MM.1S (cell line): ENCODE measurements at regions not wholly inside any gene's neighbourhood (a gene's known extent, or its start where the extent isn't known, plus 50 kb on each side); places are given as distances from the start of the nearest gene placed in this dataset.

Experiments used
- DNase-seq: peaks from one replicate; pipeline ENCODE4 v3.0.0-alpha.2; 2015
- H2AFZ ChIP-seq: fragments of 300-600 bp; sonication (generic); 2 replicates; pipeline ENCODE4 v1.6.0; 2016; ENCODE audit warnings: antibody characterized with exemption, low read length
- H3F3A ChIP-seq: fragments of 300-600 bp; sonication (generic); 2 replicates; pipeline ENCODE4 v1.6.1; 2016; ENCODE audit warnings: mild to moderate bottlenecking, antibody characterized with exemption, low read length, moderate library complexity, mixed read lengths; ENCODE audit not compliant: insufficient read depth
- H3K27ac ChIP-seq: fragments of 300-600 bp; sonication (generic); 2 replicates; pipeline ENCODE4 v1.5.1; 2016; ENCODE audit warnings: mild to moderate bottlenecking, low read length
- H3K27me3 ChIP-seq: fragments of 300-600 bp; sonication (generic); replicated peaks from 2 replicates; pipeline ENCODE4 v1.6.0; 2016; ENCODE audit warnings: low read length; ENCODE audit not compliant: insufficient read depth
- H3K36me3 ChIP-seq: fragments of 300-600 bp; sonication (generic); replicated peaks from 2 replicates; pipeline ENCODE4 v1.6.1; 2016; ENCODE audit warnings: mild to moderate bottlenecking, low read length, mixed read lengths; ENCODE audit not compliant: insufficient read depth
- H3K4me1 ChIP-seq: fragments of 300-600 bp; sonication (generic); 2 replicates; pipeline ENCODE4 v1.6.1; 2016; ENCODE audit warnings: low read length, mixed read lengths
- H3K4me2 ChIP-seq: fragments of 300-600 bp; sonication (generic); 2 replicates; pipeline ENCODE4 v1.6.0; 2016; ENCODE audit warnings: low read depth, low read length
- H3K4me3 ChIP-seq: fragments of 300-600 bp; sonication (generic); 2 replicates; pipeline ENCODE4 v1.5.1; 2016; ENCODE audit warnings: low read length, mixed read lengths
- H3K79me2 ChIP-seq: fragments of 300-600 bp; sonication (generic); 2 replicates; pipeline ENCODE4 v1.6.1; 2016; ENCODE audit warnings: mixed run types, low read length, mixed read lengths
- H3K9ac ChIP-seq: fragments of 300-600 bp; sonication (generic); 2 replicates; pipeline ENCODE4 v1.6.1; 2016; ENCODE audit warnings: low read length, mixed read lengths
- H3K9me2 ChIP-seq: fragments of 300-600 bp; sonication (generic); replicated peaks from 2 replicates; pipeline ENCODE4 v1.6.1; 2016; ENCODE audit warnings: mild to moderate bottlenecking, low read length, mixed read lengths; ENCODE audit not compliant: insufficient read depth
- H3K9me3 ChIP-seq: fragments of 300-600 bp; sonication (generic); replicated peaks from 2 replicates; pipeline ENCODE4 v1.6.1; 2016; ENCODE audit warnings: mild to moderate bottlenecking, low read length, mixed read lengths; ENCODE audit not compliant: insufficient read depth
- H4K20me1 ChIP-seq: fragments of 300-600 bp; sonication (generic); 2 replicates; pipeline ENCODE4 v1.6.1; 2016; ENCODE audit warnings: mild to moderate bottlenecking, low read length, moderate library complexity, mixed read lengths; ENCODE audit not compliant: insufficient read depth
- EZH2 ChIP-seq: fragments of 300-600 bp; sonication (generic); optimal IDR thresholded peaks from 2 replicates; pipeline ENCODE3; 2017; ENCODE audit warnings: low read depth, mild to moderate bottlenecking, antibody characterized with exemption, low read length, mixed read lengths
- EZH2phosphoT487 ChIP-seq: fragments of 300-600 bp; sonication (generic); IDR thresholded peaks from 2 replicates; pipeline ENCODE4 v1.6.1; 2018; ENCODE audit warnings: antibody characterized with exemption, low read length
- TF ChIP-seq, protein P1 (sequence below): fragments of 300-600 bp; sonication (generic); IDR thresholded peaks from 2 replicates; pipeline ENCODE4 v1.5.1; 2016; ENCODE audit warnings: antibody characterized with exemption, low read length, mixed read lengths

DNA sequence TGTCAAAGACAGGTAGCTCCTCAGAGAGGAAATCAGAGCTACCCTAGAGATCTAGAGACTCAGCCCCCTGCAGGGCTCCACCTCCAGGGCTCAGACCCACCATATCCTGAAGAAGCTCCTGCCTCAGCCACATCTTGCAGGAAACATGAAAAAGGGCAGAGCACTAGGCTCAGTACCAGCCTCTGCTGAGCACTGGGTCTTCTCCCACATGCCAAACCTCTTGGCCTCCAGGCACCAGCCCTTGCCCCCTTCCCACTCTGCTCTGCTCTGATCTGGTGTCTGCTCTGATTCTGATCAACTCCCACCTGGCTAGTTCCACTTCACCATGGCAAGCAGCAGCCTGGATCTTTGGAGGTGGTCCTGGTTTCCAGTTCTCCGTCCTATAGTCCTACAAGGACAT is 114.3 kb upstream of the SLC66A3 start:
- no peak overlapping the region for H3K4me2 ChIP-seq
- DNase-seq, result no peak

DNA sequence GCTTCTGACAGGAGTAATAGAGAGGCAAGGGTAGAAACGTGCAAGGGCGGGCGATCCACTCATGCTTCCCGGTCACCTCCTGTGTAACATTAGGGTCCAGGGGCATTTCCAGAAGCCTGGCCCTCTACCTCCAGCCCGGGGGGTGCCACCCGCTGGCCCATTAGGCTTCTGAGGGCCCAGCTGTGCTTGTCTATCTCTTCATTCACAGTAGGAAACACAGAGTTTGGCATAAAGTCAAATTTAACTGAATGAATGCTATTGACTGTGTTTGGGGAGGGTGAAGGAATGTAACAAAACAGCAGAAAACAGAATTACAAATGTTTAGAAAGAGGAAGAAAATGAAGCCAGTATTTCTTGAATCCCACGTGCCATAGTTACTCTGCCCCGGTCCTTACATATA is 112.4 kb upstream of the SLC66A3 start:
- Histone ChIP-seq H3K9me2 (no peaks in the 10 kb centered on the region), H3K27ac (no peak overlapping the region), H4K20me1 (no peaks in the 10 kb centered on the region), H3K36me3 (no peaks in the 10 kb centered on the region), H3K9me3 (no peaks in the 10 kb centered on the region), H3K79me2 (no peaks in the 10 kb centered on the region), H2AFZ (no peak overlapping the region), H3K27me3 (no peaks in the 10 kb centered on the region), H3F3A (no peaks in the 10 kb centered on the region), H3K4me2 (no peak overlapping the region), H3K4me3 (no peak overlapping the region), H3K9ac (no peak overlapping the region), H3K4me1 (no peaks in the 10 kb centered on the region)
- no peak for TF ChIP-seq EZH2phosphoT487
- no peak for DNase-seq

More for the DNA sequence above, 114.3 kb upstream of the SLC66A3 start:
- H3K9ac ChIP-seq, result no peak overlapping the region
- no peaks in the 10 kb centered on the region for H3K9me2 ChIP-seq
- H3K27ac ChIP-seq, result no peak overlapping the region
- no peaks in the 10 kb centered on the region for H4K20me1 ChIP-seq
- H3K79me2 ChIP-seq, result no peaks in the 10 kb centered on the region
- TF ChIP-seq, protein P1, sequence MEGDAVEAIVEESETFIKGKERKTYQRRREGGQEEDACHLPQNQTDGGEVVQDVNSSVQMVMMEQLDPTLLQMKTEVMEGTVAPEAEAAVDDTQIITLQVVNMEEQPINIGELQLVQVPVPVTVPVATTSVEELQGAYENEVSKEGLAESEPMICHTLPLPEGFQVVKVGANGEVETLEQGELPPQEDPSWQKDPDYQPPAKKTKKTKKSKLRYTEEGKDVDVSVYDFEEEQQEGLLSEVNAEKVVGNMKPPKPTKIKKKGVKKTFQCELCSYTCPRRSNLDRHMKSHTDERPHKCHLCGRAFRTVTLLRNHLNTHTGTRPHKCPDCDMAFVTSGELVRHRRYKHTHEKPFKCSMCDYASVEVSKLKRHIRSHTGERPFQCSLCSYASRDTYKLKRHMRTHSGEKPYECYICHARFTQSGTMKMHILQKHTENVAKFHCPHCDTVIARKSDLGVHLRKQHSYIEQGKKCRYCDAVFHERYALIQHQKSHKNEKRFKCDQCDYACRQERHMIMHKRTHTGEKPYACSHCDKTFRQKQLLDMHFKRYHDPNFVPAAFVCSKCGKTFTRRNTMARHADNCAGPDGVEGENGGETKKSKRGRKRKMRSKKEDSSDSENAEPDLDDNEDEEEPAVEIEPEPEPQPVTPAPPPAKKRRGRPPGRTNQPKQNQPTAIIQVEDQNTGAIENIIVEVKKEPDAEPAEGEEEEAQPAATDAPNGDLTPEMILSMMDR, result no peak
- no peaks in the 10 kb centered on the region for H3K27me3 ChIP-seq
- no peak overlapping the region for H2AFZ ChIP-seq
- H3K4me1 ChIP-seq, result no peaks in the 10 kb centered on the region
- no peak overlapping the region for H3K4me3 ChIP-seq
- H3K36me3 ChIP-seq, result no peaks in the 10 kb centered on the region
- H3K9me3 ChIP-seq, result no peaks in the 10 kb centered on the region
- no peaks in the 10 kb centered on the region for H3F3A ChIP-seq

DNA sequence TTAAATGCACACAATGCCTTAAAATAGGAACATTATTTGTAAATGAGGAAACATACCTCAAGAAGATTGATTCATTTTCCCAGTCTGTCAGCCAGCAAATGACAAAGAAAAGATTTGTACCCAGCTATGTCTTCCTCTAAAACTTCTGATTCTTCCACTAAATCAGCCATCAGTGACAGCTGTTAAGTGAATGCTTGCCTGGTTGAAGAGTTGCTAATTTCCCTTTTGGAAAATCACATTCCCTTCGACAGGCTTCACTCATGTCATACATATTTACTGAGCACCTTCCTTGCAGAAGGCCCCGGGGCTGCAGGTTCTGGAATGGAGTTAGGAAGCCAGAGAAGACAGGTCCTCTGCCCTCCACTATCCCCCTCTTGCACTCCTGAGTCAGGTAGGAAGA is 112.0 kb upstream of the SLC66A3 start:
- H3F3A ChIP-seq, result no peaks in the 10 kb centered on the region
- no peak for TF ChIP-seq EZH2phosphoT487
- no peak for TF ChIP-seq EZH2
- TF ChIP-seq, protein P1, result no peak
- H3K4me1 ChIP-seq, result no peaks in the 10 kb centered on the region
- H3K36me3 ChIP-seq, result no peaks in the 10 kb centered on the region
- no peaks in the 10 kb centered on the region for H3K79me2 ChIP-seq
- no peak for DNase-seq
- H3K4me3 ChIP-seq, result no peak overlapping the region
- no peak overlapping the region for H3K4me2 ChIP-seq
- no peak overlapping the region for H3K9ac ChIP-seq
- no peak overlapping the region for H2AFZ ChIP-seq
- no peaks in the 10 kb centered on the region for H3K9me3 ChIP-seq
- no peaks in the 10 kb centered on the region for H3K27me3 ChIP-seq
- no peaks in the 10 kb centered on the region for H3K9me2 ChIP-seq
- H3K27ac ChIP-seq, result no peak overlapping the region
- no peaks in the 10 kb centered on the region for H4K20me1 ChIP-seq

DNA sequence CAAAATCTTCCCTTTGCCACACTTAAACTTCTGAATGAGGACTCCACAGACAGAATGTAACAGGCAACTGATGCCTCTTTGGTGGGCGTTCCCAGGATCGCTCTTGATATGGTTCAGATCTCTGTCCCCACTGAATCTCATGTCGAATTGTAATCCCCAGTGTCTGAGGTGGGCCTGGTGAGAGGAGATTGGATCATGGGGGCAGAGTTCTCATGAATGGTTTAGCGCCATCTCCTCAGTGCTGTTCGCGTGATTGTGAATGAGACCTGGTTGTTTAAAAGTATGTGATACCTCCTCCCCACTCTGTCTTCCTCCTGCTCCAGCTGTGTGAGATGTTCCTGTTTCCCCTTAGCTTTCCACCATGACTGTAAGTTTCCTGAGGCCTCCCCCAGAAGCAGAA is 111.1 kb upstream of the SLC66A3 start:
- no peaks in the 10 kb centered on the region for H3K36me3 ChIP-seq
- no peak overlapping the region for H3K4me3 ChIP-seq
- no peak overlapping the region for H3K4me2 ChIP-seq
- TF ChIP-seq, protein P1, result no peak
- TF ChIP-seq EZH2 (no peak), EZH2phosphoT487 (no peak)
- no peaks in the 10 kb centered on the region for H4K20me1 ChIP-seq
- H3K9me2 ChIP-seq, result no peaks in the 10 kb centered on the region
- no peak overlapping the region for H2AFZ ChIP-seq
- H3K9me3 ChIP-seq, result no peaks in the 10 kb centered on the region
- H3F3A ChIP-seq, result no peaks in the 10 kb centered on the region
- H3K27me3 ChIP-seq, result no peaks in the 10 kb centered on the region
- no peak for DNase-seq
- H3K9ac ChIP-seq, result no peak overlapping the region
- H3K27ac ChIP-seq, result no peak overlapping the region
- H3K79me2 ChIP-seq, result no peaks in the 10 kb centered on the region
- no peaks in the 10 kb centered on the region for H3K4me1 ChIP-seq
